Ovary (tissue), 3 donors: ENCODE measurements at regions not wholly inside any gene's neighbourhood (a gene's known extent, or its start where the extent isn't known, plus 50 kb on each side); places are given as distances from the start of the nearest gene placed in this dataset.

ENCODE experiments used
- EP300 ChIP-seq: sonication (generic); formaldehyde crosslinking; IDR thresholded peaks from one replicate; pipeline ENCODE4 v1.6.1; 2017; ENCODE audit warnings: antibody characterized with exemption
- POLR2A ChIP-seq: fragments of 450-650 bp; IDR thresholded peaks from one replicate; pipeline ENCODE4 v1.6.1; 2017; ENCODE audit warnings: antibody characterized with exemption, mild to moderate bottlenecking, moderate library complexity
- TF ChIP-seq, protein P1 (sequence below), 3 donors: fragments of 450-650 bp in 2 of 3; fragments of 200-600 bp in 1 of 3; IDR thresholded peaks; one replicate each; pipeline versions ENCODE4 v1.5.1 to v1.8.0; 2016 to 2022; ENCODE audit warnings: antibody characterized with exemption in 3 of 3, mild to moderate bottlenecking in 1 of 3
- donor health status: DM: no; HTN: no; CAD: no.

DNA sequence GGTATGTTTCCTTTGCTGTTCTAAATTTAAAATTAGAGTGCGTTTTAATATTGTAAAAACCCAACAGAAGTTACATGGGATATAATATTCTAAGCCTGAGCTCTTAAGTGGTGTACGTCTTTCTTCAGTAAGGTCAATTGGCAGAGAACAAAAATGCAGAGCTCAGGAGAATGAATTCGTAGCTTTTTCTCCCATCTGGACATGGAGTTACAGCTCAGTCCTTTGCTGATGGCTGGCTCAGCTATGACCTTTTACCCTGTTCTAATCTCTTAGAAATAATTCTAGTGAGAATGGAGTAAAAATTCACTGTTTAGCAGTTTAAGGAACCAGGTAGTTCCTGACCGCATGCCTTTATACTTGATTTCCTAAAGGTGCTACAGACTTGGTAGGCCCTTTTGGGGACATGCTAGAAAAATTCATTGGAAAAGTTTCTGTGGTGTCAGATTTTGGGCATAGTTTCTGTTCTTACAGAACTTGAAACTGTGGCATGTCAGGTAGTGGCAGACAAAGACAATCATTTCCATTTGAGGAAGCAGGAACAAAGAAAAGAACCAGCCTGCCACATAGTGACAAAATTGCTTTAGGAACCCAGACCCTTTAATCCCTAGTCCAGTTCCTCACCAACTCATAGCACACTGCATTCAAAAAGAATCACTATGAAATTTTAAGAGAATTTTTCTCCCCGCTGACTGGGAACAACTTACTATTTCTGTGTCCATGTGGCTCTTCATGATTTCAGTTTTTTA, 566.8 kb upstream of the ZNF804A start:
- TF ChIP-seq, protein P1, sequence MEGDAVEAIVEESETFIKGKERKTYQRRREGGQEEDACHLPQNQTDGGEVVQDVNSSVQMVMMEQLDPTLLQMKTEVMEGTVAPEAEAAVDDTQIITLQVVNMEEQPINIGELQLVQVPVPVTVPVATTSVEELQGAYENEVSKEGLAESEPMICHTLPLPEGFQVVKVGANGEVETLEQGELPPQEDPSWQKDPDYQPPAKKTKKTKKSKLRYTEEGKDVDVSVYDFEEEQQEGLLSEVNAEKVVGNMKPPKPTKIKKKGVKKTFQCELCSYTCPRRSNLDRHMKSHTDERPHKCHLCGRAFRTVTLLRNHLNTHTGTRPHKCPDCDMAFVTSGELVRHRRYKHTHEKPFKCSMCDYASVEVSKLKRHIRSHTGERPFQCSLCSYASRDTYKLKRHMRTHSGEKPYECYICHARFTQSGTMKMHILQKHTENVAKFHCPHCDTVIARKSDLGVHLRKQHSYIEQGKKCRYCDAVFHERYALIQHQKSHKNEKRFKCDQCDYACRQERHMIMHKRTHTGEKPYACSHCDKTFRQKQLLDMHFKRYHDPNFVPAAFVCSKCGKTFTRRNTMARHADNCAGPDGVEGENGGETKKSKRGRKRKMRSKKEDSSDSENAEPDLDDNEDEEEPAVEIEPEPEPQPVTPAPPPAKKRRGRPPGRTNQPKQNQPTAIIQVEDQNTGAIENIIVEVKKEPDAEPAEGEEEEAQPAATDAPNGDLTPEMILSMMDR (IDR thresholded peaks at IDR 0.05): no peak
- TF ChIP-seq POLR2A (no peak), EP300 (no peak)
